Thoracic aorta (tissue), 2 donors: ENCODE measurements at regions not wholly inside any gene's neighbourhood (a gene's known extent, or its start where the extent isn't known, plus 50 kb on each side); places are given as distances from the start of the nearest gene placed in this dataset.

Source experiments
- ATAC-seq: fragments of 150-250 bp; one replicate; pipeline ENCODE4 v1.8.0; 2017; ENCODE audit warnings: low read depth; ENCODE audit not compliant: insufficient number of reproducible peaks, low FRiP score
- DNase-seq: peaks from one replicate; pipeline ENCODE4 v3.0.0-alpha.2; 2020; ENCODE audit warnings: low spot score
- H3K27ac ChIP-seq, 2 donors: fragments of 200-600 bp; sonication (generic); 1 replicate in 1 of 2; 2 replicates in 1 of 2; pipeline ENCODE4 v1.5.1; 2016; ENCODE audit warnings: mild to moderate bottlenecking in 2 of 2, moderate library complexity in 2 of 2
- H3K27me3 ChIP-seq: fragments of 200-600 bp; sonication (generic); replicated peaks from 2 replicates; pipeline ENCODE4 v1.6.0; 2016; ENCODE audit warnings: mild to moderate bottlenecking; ENCODE audit not compliant: insufficient read depth
- H3K36me3 ChIP-seq: fragments of 200-600 bp; sonication (generic); one replicate; pipeline ENCODE4 v1.5.1; 2016
- H3K4me1 ChIP-seq, 2 donors: fragments of 200-600 bp; sonication (generic); 1 replicate in 1 of 2; 2 replicates in 1 of 2; pipeline versions ENCODE4 v1.5.1 to v1.6.0; 2016; ENCODE audit warnings: low read depth in 2 of 2, mild to moderate bottlenecking in 1 of 2; ENCODE audit not compliant: control insufficient read depth in 1 of 2
- H3K4me3 ChIP-seq: fragments of 200-600 bp; sonication (generic); 2 replicates; pipeline ENCODE4 v1.5.1; 2016; ENCODE audit warnings: mild to moderate bottlenecking
- H3K9me3 ChIP-seq: fragments of 200-600 bp; sonication (generic); 2 replicates; pipeline ENCODE4 v1.5.1; 2016
- TF ChIP-seq, protein P1 (sequence below): fragments of 200-600 bp; sonication (generic); IDR thresholded peaks from one replicate; pipeline ENCODE4 v1.5.1; 2019; ENCODE audit warnings: antibody characterized with exemption

- Histone ChIP-seq H3K4me3 (no peak overlapping the region), H3K4me1 (no peaks in the 10 kb centered on the region), H3K27ac (no peak overlapping the region), H3K27me3 (no peaks in the 10 kb centered on the region), H3K36me3 (no peaks in the 10 kb centered on the region), H3K9me3 (no peaks in the 10 kb centered on the region)
- ATAC-seq (no peak), DNase-seq (no peak)
- TF ChIP-seq, protein P1, sequence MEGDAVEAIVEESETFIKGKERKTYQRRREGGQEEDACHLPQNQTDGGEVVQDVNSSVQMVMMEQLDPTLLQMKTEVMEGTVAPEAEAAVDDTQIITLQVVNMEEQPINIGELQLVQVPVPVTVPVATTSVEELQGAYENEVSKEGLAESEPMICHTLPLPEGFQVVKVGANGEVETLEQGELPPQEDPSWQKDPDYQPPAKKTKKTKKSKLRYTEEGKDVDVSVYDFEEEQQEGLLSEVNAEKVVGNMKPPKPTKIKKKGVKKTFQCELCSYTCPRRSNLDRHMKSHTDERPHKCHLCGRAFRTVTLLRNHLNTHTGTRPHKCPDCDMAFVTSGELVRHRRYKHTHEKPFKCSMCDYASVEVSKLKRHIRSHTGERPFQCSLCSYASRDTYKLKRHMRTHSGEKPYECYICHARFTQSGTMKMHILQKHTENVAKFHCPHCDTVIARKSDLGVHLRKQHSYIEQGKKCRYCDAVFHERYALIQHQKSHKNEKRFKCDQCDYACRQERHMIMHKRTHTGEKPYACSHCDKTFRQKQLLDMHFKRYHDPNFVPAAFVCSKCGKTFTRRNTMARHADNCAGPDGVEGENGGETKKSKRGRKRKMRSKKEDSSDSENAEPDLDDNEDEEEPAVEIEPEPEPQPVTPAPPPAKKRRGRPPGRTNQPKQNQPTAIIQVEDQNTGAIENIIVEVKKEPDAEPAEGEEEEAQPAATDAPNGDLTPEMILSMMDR: no peak
Measured at GRCh38 chr2:191538334-191538903, 139.5 kb upstream of the NABP1 start.

DNA sequence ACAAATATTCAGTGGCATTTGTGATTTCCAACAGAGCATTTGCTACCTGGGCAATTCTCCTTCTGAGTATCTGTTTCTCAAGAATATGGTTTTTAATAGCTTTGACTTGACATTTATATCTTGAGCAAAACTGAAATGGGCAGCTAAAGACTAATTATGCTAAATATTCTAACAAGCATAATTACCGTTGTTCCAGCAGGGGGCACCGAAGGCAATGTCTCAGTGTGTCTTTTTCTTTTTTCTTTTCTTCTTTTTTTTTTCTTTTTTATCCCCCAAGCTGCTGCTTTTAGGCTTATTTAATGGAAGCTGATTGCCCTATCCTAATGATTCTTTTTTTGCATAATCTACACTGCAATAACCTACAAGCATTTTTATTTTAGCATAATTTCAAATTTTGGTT, 138.9 kb upstream of the NABP1 start:
- TF ChIP-seq, protein P1: no peak
- H3K27ac ChIP-seq: no peak overlapping the region
- DNase-seq (no peak), ATAC-seq (no peak)
- H3K27me3 ChIP-seq: no peaks in the 10 kb centered on the region
- no peaks in the 10 kb centered on the region for H3K4me1 ChIP-seq
- no peak overlapping the region for H3K4me3 ChIP-seq
- H3K9me3 ChIP-seq: no peaks in the 10 kb centered on the region
- no peaks in the 10 kb centered on the region for H3K36me3 ChIP-seq

DNA sequence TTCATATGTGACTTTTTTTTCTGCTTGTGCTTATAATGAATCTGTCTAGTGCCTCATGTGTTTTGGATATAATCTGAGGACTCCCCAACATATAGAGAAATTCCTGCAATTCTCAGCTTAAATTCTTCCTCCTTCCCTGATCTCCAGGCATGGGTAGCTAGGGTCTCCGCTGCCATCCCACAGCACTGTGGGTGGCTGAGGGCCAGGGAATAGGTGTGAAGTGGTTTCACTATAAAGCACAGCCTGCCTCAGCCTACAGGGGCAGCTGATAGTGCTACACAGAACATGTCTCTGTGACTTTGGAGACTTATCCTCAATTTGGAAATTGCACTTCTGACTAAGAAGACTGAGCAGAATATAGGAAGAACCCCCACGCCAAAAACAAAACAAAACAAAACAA, 137.3 kb upstream of the NABP1 start:
- no peaks in the 10 kb centered on the region for H3K27me3 ChIP-seq
- ATAC-seq: no peak
- H3K9me3 ChIP-seq: no peaks in the 10 kb centered on the region
- TF ChIP-seq, protein P1: no peak
- no peaks in the 10 kb centered on the region for H3K4me1 ChIP-seq
- H3K27ac ChIP-seq: no peak overlapping the region
- H3K4me3 ChIP-seq: no peak overlapping the region
- no peak for DNase-seq
- no peaks in the 10 kb centered on the region for H3K36me3 ChIP-seq

GRCh38 chr2:191543708-191544107, 134.2 kb upstream of the NABP1 start:
- no peaks in the 10 kb centered on the region for H3K36me3 ChIP-seq
- DNase-seq: no peak
- TF ChIP-seq, protein P1: no peak
- no peaks in the 10 kb centered on the region for H3K27me3 ChIP-seq
- H3K9me3 ChIP-seq: no peaks in the 10 kb centered on the region
- no peak overlapping the region for H3K27ac ChIP-seq
- H3K4me3 ChIP-seq: no peak overlapping the region
- ATAC-seq: no peak
- H3K4me1 ChIP-seq: no peaks in the 10 kb centered on the region

DNA sequence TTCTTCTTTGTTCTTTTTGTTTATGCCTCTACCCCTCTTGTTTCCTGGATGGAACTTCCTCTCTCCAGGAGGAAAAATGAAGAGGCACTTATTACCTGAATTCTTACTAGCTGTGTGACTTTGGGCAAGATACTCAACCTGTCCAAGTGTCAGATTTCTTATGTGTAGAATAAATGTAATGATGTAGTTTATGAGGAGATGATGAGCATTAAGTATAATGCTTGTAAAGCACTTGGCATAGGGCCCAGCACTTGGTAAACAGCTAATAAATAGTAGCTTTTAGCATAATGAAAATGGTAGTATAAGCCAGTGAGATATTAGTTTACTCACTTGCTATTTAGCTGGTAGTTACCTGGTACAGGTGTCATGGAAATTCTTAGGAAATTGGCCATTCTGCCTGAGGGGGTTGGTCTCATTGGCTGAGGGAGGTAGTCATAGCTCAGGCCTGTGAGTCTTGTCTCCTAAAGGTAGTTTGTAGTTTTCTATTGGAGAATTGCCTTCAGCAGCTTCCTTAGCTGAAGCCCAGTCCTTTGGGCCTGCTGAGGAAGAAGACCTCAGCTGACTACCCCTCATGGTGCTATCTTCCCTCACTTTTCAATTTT, 133.4 kb upstream of the NABP1 start:
- TF ChIP-seq, protein P1: no peak
- Histone ChIP-seq H3K9me3 (no peaks in the 10 kb centered on the region), H3K4me1 (no peaks in the 10 kb centered on the region), H3K4me3 (no peak overlapping the region), H3K27me3 (no peaks in the 10 kb centered on the region), H3K27ac (no peak overlapping the region), H3K36me3 (no peaks in the 10 kb centered on the region)
- ATAC-seq: no peak
- DNase-seq: no peak
